ENCODE measurements at regions not wholly inside any gene's neighbourhood (a gene's known extent, or its start where the extent isn't known, plus 50 kb on each side); places are given as distances from the start of the nearest gene placed in this dataset.

GRCh38 chr14:25666877-25667276 is 616.9 kb upstream of the STXBP6 start:
- H3K4me3 ChIP-seq (ENCODE audit: low read depth, low read length), result no peak overlapping the region
- no peak for DNase-seq (ENCODE audit: low read depth)
- no peak for TF ChIP-seq CTCF (conservative IDR thresholded peaks at IDR 0.05; ENCODE audit: low read depth, low read length)

- no peak for DNase-seq (ENCODE audit: low read depth)
- H3K4me3 ChIP-seq (ENCODE audit: low read depth, low read length), result no peak overlapping the region
- TF ChIP-seq CTCF (conservative IDR thresholded peaks at IDR 0.05; ENCODE audit: low read depth, low read length), result no peak
Observed at GRCh38 chr14:25658988-25659387, 609.0 kb upstream of the STXBP6 start.

- no peak overlapping the region for H3K4me3 ChIP-seq (ENCODE audit: low read depth, low read length)
- no peak for DNase-seq (ENCODE audit: low read depth)
- TF ChIP-seq CTCF (conservative IDR thresholded peaks at IDR 0.05; ENCODE audit: low read depth, low read length), result no peak
Observed at GRCh38 chr14:25630447-25630846, 580.5 kb upstream of the STXBP6 start.

GRCh38 chr14:25628978-25629377 is 579.0 kb upstream of the STXBP6 start:
- TF ChIP-seq CTCF (conservative IDR thresholded peaks at IDR 0.05; ENCODE audit: low read depth, low read length), result no peak
- DNase-seq (ENCODE audit: low read depth), result no peak
- H3K4me3 ChIP-seq (ENCODE audit: low read depth, low read length), result no peak overlapping the region

GRCh38 chr14:25628390-25628789 is 578.4 kb upstream of the STXBP6 start:
- TF ChIP-seq CTCF (conservative IDR thresholded peaks at IDR 0.05; ENCODE audit: low read depth, low read length), result no peak

GRCh38 chr14:25626986-25627385 is 577.0 kb upstream of the STXBP6 start:
- no peak for DNase-seq (ENCODE audit: low read depth)
- no peak overlapping the region for H3K4me3 ChIP-seq (ENCODE audit: low read depth, low read length)
- TF ChIP-seq CTCF (conservative IDR thresholded peaks at IDR 0.05; ENCODE audit: low read depth, low read length), result no peak

More at GRCh38 chr14:25628390-25628789, 578.4 kb upstream of the STXBP6 start:
- no peak overlapping the region for H3K4me3 ChIP-seq (ENCODE audit: low read depth, low read length)
- no peak for DNase-seq (ENCODE audit: low read depth)

GRCh38 chr14:25622763-25623162 is 572.8 kb upstream of the STXBP6 start:
- TF ChIP-seq CTCF (conservative IDR thresholded peaks at IDR 0.05; ENCODE audit: low read depth, low read length), result no peak
- DNase-seq (ENCODE audit: low read depth), result no peak
- H3K4me3 ChIP-seq (ENCODE audit: low read depth, low read length), result no peak overlapping the region

All from choroid plexus epithelial cell (primary cell).